Lower leg skin (tissue), 3 donors: ENCODE measurements at regions not wholly inside any gene's neighbourhood (a gene's known extent, or its start where the extent isn't known, plus 50 kb on each side); places are given as distances from the start of the nearest gene placed in this dataset.

Experiments
- POLR2A ChIP-seq, 2 donors: fragments of 450-650 bp; IDR thresholded peaks; one replicate each; pipeline ENCODE4 v1.6.1; 2016 to 2017; ENCODE audit warnings: antibody characterized with exemption in 2 of 2, mild to moderate bottlenecking in 1 of 2, moderate library complexity in 1 of 2
- TF ChIP-seq, protein P1 (sequence below), 3 donors: fragments of 450-650 bp; IDR thresholded peaks; one replicate each; pipeline ENCODE4 v1.5.1; 2016; ENCODE audit warnings: antibody characterized with exemption in 3 of 3, mild to moderate bottlenecking in 3 of 3, moderate library complexity in 2 of 3

DNA sequence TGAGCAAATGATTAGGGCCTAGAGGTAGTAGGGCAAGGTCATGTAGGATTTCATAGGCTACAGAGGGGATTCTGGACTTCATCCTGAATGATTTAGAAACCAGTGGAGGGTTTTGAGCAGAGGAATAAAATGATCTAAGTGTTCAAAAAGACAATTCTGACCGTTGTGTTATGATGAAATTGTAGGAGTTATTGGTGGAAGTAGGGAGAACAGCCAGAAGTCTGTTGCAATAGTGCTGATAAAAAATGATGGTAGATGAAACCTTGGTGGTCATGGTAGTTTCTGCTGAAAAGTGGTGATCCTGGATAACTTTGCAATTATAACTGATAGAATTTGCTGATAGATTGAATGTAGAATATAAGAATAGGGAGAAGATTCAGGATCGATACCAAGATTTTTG lies 60.2 kb downstream of the MID1IP1 start:
- TF ChIP-seq, protein P1, sequence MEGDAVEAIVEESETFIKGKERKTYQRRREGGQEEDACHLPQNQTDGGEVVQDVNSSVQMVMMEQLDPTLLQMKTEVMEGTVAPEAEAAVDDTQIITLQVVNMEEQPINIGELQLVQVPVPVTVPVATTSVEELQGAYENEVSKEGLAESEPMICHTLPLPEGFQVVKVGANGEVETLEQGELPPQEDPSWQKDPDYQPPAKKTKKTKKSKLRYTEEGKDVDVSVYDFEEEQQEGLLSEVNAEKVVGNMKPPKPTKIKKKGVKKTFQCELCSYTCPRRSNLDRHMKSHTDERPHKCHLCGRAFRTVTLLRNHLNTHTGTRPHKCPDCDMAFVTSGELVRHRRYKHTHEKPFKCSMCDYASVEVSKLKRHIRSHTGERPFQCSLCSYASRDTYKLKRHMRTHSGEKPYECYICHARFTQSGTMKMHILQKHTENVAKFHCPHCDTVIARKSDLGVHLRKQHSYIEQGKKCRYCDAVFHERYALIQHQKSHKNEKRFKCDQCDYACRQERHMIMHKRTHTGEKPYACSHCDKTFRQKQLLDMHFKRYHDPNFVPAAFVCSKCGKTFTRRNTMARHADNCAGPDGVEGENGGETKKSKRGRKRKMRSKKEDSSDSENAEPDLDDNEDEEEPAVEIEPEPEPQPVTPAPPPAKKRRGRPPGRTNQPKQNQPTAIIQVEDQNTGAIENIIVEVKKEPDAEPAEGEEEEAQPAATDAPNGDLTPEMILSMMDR (IDR thresholded peaks at IDR 0.05): no peak
- TF ChIP-seq POLR2A (IDR thresholded peaks at IDR 0.05): no peak
